ENCODE measurements at regions not wholly inside any gene's neighbourhood (a gene's known extent, or its start where the extent isn't known, plus 50 kb on each side); places are given as distances from the start of the nearest gene placed in this dataset.

DNA sequence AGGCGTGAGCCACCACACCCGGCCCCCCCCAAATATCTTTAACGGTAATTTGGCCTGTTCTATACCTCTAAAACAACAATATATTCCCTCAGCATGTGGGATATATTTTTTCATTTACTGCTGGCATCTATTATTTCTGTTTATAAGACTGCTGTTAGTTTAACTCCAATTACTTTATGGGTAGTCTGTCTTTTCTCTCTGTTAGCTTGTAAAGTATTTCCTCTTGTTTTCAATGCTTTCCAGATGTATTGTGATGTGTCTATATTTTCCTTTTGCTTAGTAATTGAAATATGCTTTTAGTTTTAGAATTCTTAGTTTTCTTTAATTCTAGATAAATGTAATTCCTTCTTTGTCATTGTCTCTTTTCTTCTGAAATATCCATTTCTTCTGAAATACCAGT is 445.8 kb downstream of the ANKRD50 start:
- no peaks in the 10 kb centered on the region for H3K4me1 ChIP-seq (ENCODE audit: control insufficient read depth, insufficient read depth, low read length)
- H3K27me3 ChIP-seq (ENCODE audit: control insufficient read depth, insufficient read depth, low read length) = no peaks in the 10 kb centered on the region
- 50% methylated on average over 1 of the region's 3 CpGs for WGBS (ENCODE audit: insufficient coverage)
- peak overlapping the region; percentile 71 for H3K27ac ChIP-seq (ENCODE audit: low read length)
- peak; percentile 87 for DNase-seq
- H3K9me3 ChIP-seq (replicated peaks; ENCODE audit: control insufficient read depth, low read depth, low read length) = no peaks in the 10 kb centered on the region
- H3K36me3 ChIP-seq (ENCODE audit: control insufficient read depth, insufficient read depth, low read length) = no peaks in the 10 kb centered on the region
- no peak overlapping the region for H3K4me3 ChIP-seq (ENCODE audit: low read length)

DNA sequence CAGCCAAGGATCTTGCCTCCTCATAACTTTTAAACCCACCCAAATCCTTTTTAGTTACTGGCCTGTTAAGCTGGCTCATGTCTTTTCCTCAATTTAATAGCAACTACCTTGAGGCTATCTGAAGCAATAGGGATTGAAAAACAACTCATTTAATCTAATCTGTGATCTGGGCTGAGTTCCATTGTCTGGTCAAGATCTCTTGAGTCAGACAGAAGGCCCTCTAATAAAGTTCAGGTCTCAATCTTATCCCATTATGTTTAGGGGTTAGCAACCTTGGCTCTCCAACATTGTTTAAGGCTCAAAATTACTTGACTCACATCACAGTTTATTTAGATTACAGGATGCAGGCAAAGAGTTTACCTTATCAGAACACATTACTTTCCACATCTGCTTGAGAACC is 436.1 kb downstream of the ANKRD50 start:
- Histone ChIP-seq H3K36me3 (ENCODE audit: control insufficient read depth, insufficient read depth, low read length) (no peaks in the 10 kb centered on the region), H3K4me1 (ENCODE audit: control insufficient read depth, insufficient read depth, low read length) (peaks cover 2% of the 10 kb centered on the region), H3K27me3 (ENCODE audit: control insufficient read depth, insufficient read depth, low read length) (no peaks in the 10 kb centered on the region), H3K4me3 (ENCODE audit: low read length) (no peak overlapping the region), H3K27ac (ENCODE audit: low read length) (no peak overlapping the region), H3K9me3 (replicated peaks; ENCODE audit: control insufficient read depth, low read depth, low read length) (no peaks in the 10 kb centered on the region)
- DNase-seq = no peak

DNA sequence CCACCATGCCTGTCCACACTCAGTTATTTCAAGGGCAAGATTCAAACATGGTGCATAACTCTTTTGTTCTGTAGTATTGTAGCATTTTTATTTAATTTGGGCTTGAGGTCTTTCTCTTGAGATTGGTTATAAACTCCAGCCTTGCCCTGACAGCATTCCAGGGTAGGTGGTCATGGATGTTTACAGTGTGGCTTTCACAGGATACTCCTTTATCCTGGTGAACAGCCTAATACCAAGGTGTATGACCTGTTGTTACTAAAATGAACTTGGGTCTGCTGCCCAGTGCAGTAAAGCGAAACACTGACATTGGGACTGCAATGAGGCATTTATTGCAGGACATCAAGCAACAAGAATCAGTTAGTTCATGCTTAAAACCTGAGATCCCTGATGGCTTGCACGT is 434.8 kb downstream of the ANKRD50 start:
- H3K36me3 ChIP-seq (ENCODE audit: control insufficient read depth, insufficient read depth, low read length) = no peaks in the 10 kb centered on the region
- H3K9me3 ChIP-seq (replicated peaks; ENCODE audit: control insufficient read depth, low read depth, low read length) = no peaks in the 10 kb centered on the region
- peaks cover 2% of the 10 kb centered on the region for H3K4me1 ChIP-seq (ENCODE audit: control insufficient read depth, insufficient read depth, low read length)
- 100% methylated on average over 1 of the region's 2 CpGs for WGBS (ENCODE audit: insufficient coverage)
- no peak overlapping the region for H3K27ac ChIP-seq (ENCODE audit: low read length)
- no peak for DNase-seq
- H3K4me3 ChIP-seq (ENCODE audit: low read length) = no peak overlapping the region
- no peaks in the 10 kb centered on the region for H3K27me3 ChIP-seq (ENCODE audit: control insufficient read depth, insufficient read depth, low read length)

DNA sequence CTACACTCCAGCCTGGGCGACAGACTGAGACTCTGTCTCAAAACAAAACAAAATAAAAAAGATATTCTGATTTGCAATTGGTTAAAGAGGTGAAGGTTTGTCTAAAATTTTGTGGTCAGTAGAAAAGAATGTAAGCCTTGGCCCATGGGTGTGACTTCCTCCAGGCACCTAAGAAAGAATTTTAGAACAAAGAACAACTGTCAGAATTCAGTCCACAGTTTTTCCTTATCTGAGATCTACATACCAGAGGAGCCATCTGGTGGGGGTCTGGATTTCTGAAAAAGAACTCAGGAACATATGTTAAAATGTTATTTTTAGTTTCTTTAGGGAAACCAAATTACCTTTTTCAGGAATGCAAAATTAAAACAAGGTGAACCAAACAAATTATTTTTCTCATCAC is 434.1 kb downstream of the ANKRD50 start:
- DNase-seq = no peak
- H3K9me3 ChIP-seq (replicated peaks; ENCODE audit: control insufficient read depth, low read depth, low read length) = no peaks in the 10 kb centered on the region
- H3K27me3 ChIP-seq (ENCODE audit: control insufficient read depth, insufficient read depth, low read length) = no peaks in the 10 kb centered on the region
- peaks cover 2% of the 10 kb centered on the region for H3K4me1 ChIP-seq (ENCODE audit: control insufficient read depth, insufficient read depth, low read length)
- H3K36me3 ChIP-seq (ENCODE audit: control insufficient read depth, insufficient read depth, low read length) = no peaks in the 10 kb centered on the region
- no peak overlapping the region for H3K4me3 ChIP-seq (ENCODE audit: low read length)
- WGBS (ENCODE audit: insufficient coverage) = no CpG with 5 or more reads among the region's 1 CpG
- no peak overlapping the region for H3K27ac ChIP-seq (ENCODE audit: low read length)

DNA sequence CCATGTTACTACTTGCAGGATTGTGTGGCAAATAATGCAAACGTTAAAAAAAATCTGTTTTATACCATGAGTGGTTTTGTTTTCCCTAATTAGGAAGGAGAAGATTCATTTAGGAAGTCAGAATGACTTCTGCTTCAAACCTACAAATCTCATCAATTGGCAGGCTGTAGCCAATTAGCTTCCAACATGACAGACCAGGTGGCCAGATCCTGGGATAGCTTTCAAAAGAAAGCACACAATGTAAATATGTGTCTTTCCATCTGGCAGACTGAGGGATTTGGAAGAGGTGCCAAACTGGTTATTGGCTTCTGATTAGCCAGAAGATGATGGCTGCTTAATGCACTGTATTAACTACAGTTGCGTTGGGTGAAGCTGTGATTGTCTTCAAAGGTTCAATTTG is 432.8 kb downstream of the ANKRD50 start:
- H3K36me3 ChIP-seq (ENCODE audit: control insufficient read depth, insufficient read depth, low read length) = no peaks in the 10 kb centered on the region
- H3K27me3 ChIP-seq (ENCODE audit: control insufficient read depth, insufficient read depth, low read length) = no peaks in the 10 kb centered on the region
- H3K4me3 ChIP-seq (ENCODE audit: low read length) = no peak overlapping the region
- no peak overlapping the region for H3K27ac ChIP-seq (ENCODE audit: low read length)
- H3K9me3 ChIP-seq (replicated peaks; ENCODE audit: control insufficient read depth, low read depth, low read length) = no peaks in the 10 kb centered on the region
- H3K4me1 ChIP-seq (ENCODE audit: control insufficient read depth, insufficient read depth, low read length) = peaks cover 2% of the 10 kb centered on the region
- WGBS (ENCODE audit: insufficient coverage) = no CpG with 5 or more reads among the region's 2 CpGs
- peak; percentile 62 for DNase-seq

DNA sequence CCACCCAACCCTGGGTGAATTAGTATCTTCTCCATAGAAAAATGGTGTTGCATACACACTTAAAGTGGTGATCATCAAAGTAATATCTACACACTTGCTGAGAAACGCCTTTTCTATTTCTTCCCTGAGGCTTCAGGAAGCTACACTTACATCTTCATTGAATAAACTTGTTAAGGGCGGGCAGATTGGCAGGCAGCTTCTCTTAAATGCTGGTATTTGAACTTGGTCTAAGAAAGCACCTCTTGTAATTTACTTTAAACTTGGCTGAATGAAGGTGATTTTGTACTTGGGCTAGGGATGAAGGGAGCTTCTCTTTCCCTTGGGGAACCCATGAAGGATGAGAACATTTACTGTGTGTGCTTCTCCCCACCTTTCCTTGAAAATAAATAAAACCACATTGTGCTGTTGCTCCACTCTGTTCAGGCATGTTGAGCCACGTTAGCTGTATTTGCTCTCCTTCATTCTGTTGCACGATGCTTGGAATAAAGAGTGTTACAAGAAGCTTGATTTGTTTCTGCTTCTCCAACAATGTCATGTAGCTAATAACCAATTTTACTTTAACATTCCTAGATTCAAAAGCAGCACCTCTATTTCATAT is 430.1 kb downstream of the ANKRD50 start:
- WGBS (ENCODE audit: insufficient coverage) = no CpG with 5 or more reads among the region's 4 CpGs
- H3K4me1 ChIP-seq (ENCODE audit: control insufficient read depth, insufficient read depth, low read length) = peaks cover 2% of the 10 kb centered on the region

DNA sequence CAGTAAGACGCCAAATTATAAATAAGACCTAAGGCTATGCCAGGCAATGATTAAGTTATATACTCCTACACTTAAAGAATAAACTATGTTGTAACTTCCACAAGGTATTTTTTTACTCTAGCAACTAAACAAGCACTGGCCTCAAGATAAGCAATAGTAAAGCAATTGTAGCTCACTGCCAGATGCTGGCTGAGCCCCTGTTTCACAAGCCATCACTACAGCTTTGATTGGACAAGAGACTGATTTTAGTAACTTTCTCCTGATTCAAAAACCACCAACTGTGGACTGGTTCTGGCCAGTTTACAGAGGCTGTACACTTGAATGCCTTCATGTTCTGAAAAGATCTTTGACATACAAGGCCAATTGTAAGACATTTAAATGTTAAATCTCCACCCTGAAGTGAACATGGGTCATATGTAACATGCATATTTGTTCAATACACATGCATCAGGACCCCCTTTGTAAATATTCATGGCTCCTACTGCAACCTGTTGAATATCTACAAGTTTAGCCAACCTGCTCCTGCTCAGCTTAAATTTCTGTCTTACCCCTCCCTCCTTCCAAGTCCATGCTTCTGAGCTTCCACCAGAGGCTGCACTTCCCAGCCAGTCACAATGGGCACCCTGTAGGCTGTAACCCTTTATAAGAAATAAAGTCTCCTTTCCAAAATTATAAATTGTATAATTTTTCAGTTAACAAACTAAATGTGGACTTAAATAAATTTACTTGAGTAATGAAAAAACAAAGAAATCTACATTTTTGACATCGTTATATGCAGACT is 423.6 kb downstream of the ANKRD50 start:
- Histone ChIP-seq H3K27me3 (ENCODE audit: control insufficient read depth, insufficient read depth, low read length) (no peaks in the 10 kb centered on the region), H3K4me3 (ENCODE audit: low read length) (no peak overlapping the region), H3K36me3 (ENCODE audit: control insufficient read depth, insufficient read depth, low read length) (no peaks in the 10 kb centered on the region), H3K27ac (ENCODE audit: low read length) (no peak overlapping the region), H3K9me3 (replicated peaks; ENCODE audit: control insufficient read depth, low read depth, low read length) (no peaks in the 10 kb centered on the region), H3K4me1 (ENCODE audit: control insufficient read depth, insufficient read depth, low read length) (no peaks in the 10 kb centered on the region)
- no peak for DNase-seq
- WGBS (ENCODE audit: insufficient coverage) = no CpG with 5 or more reads among the region's 2 CpGs

More for the DNA sequence above, 430.1 kb downstream of the ANKRD50 start:
- no peak overlapping the region for H3K27ac ChIP-seq (ENCODE audit: low read length)
- H3K27me3 ChIP-seq (ENCODE audit: control insufficient read depth, insufficient read depth, low read length) = no peaks in the 10 kb centered on the region
- no peaks in the 10 kb centered on the region for H3K36me3 ChIP-seq (ENCODE audit: control insufficient read depth, insufficient read depth, low read length)
- no peaks in the 10 kb centered on the region for H3K9me3 ChIP-seq (replicated peaks; ENCODE audit: control insufficient read depth, low read depth, low read length)
- no peak overlapping the region for H3K4me3 ChIP-seq (ENCODE audit: low read length)
- DNase-seq = no peak

DNA sequence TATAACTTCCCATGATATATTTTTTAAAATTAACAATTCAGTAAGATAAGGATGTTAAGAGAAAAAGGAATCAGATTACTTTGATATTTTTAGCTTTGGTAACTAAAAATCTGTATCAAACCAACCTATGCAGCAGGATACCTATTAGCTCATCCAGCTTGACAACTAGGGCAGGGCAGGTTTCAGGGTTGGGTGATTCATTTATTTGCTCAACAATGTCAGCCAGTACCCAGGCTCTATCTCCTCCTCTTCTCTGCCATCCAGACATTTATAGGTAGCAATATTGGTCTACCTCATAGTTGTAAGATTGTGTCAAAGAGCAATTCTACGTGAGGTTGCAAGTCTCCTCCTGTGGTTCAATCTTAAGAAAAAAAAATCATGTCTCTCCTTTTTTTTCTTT is 421.9 kb downstream of the ANKRD50 start:
- no peaks in the 10 kb centered on the region for H3K9me3 ChIP-seq (replicated peaks; ENCODE audit: control insufficient read depth, low read depth, low read length)
- WGBS (ENCODE audit: insufficient coverage) = no CpG with 5 or more reads among the region's 1 CpG
- no peaks in the 10 kb centered on the region for H3K4me1 ChIP-seq (ENCODE audit: control insufficient read depth, insufficient read depth, low read length)
- H3K27me3 ChIP-seq (ENCODE audit: control insufficient read depth, insufficient read depth, low read length) = no peaks in the 10 kb centered on the region
- no peak overlapping the region for H3K4me3 ChIP-seq (ENCODE audit: low read length)
- no peaks in the 10 kb centered on the region for H3K36me3 ChIP-seq (ENCODE audit: control insufficient read depth, insufficient read depth, low read length)
- H3K27ac ChIP-seq (ENCODE audit: low read length) = no peak overlapping the region
- no peak for DNase-seq

DNA sequence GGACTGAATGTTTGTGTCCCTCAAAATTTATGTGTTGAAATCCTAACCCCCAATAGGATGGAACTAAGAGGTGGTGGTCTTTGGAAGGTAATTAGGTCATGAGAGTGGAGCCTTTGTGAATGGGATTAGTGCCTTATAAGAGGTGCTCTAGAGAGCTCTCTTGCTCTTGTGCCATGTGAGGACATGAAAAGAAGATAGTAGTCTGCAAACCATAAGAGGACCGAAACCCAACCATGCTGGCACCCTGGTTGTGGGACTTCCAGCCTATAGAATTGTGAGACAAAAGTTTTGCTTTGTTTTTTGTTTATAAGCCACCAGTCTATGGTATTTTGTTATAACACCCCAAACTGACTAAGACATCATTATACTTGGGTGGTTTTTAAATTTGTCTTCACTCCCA is 417.1 kb downstream of the ANKRD50 start:
- no peaks in the 10 kb centered on the region for H3K9me3 ChIP-seq (replicated peaks; ENCODE audit: control insufficient read depth, low read depth, low read length)
- DNase-seq = no peak
- no peak overlapping the region for H3K4me3 ChIP-seq (ENCODE audit: low read length)
- H3K27ac ChIP-seq (ENCODE audit: low read length) = no peak overlapping the region
- H3K27me3 ChIP-seq (ENCODE audit: control insufficient read depth, insufficient read depth, low read length) = no peaks in the 10 kb centered on the region
- H3K4me1 ChIP-seq (ENCODE audit: control insufficient read depth, insufficient read depth, low read length) = no peaks in the 10 kb centered on the region
- H3K36me3 ChIP-seq (ENCODE audit: control insufficient read depth, insufficient read depth, low read length) = no peaks in the 10 kb centered on the region
- 100% methylated on average over 1 of the region's 1 CpG for WGBS (ENCODE audit: insufficient coverage)

DNA sequence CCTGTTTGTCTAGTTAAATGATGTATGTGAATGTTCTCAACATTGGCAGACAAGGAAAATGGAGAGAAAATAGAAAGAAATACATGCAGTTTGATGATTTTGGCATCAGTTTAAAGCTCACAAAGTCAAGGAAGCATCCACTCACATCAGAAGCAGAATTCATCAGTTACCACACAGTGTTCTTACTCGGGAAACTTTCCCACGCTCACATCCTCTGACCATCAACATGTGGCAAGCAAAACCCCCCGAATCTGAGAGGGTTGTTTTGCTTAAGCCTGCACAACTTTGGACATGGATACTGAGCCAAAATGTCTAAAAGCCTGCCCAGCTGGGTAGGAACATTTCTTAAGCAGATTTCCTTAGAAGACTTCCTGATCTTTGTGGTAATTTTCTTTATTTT is 407.6 kb downstream of the ANKRD50 start:
- H3K4me3 ChIP-seq (ENCODE audit: low read length) = no peak overlapping the region
- 67% methylated on average over 2 of the region's 3 CpGs for WGBS (ENCODE audit: insufficient coverage)
- DNase-seq = peak; percentile 23
- no peaks in the 10 kb centered on the region for H3K27me3 ChIP-seq (ENCODE audit: control insufficient read depth, insufficient read depth, low read length)
- H3K9me3 ChIP-seq (replicated peaks; ENCODE audit: control insufficient read depth, low read depth, low read length) = no peaks in the 10 kb centered on the region
- no peaks in the 10 kb centered on the region for H3K4me1 ChIP-seq (ENCODE audit: control insufficient read depth, insufficient read depth, low read length)
- H3K36me3 ChIP-seq (ENCODE audit: control insufficient read depth, insufficient read depth, low read length) = no peaks in the 10 kb centered on the region
- no peak overlapping the region for H3K27ac ChIP-seq (ENCODE audit: low read length)

Measured in muscle of leg (tissue), 3 donors.